LNCaP clone FGC (cell line): ENCODE measurements at regions not wholly inside any gene's neighbourhood (a gene's known extent, or its start where the extent isn't known, plus 50 kb on each side); places are given as distances from the start of the nearest gene placed in this dataset.

Experiments
- DNase-seq: peaks from one replicate; pipeline ENCODE4 v3.0.0-alpha.2; 2011; ENCODE audit warnings: low read depth
- H3K4me3 ChIP-seq: 2 replicates; pipeline ENCODE4 v1.5.1; 2011; ENCODE audit warnings: mild to moderate bottlenecking, low read depth, low read length, control low read depth
- CTCF ChIP-seq: IDR thresholded peaks from 2 replicates; pipeline ENCODE4 v1.5.1; 2012; ENCODE audit warnings: mild to moderate bottlenecking; ENCODE audit not compliant: control insufficient read depth, insufficient read depth; ENCODE audit errors: extremely low read depth

DNA sequence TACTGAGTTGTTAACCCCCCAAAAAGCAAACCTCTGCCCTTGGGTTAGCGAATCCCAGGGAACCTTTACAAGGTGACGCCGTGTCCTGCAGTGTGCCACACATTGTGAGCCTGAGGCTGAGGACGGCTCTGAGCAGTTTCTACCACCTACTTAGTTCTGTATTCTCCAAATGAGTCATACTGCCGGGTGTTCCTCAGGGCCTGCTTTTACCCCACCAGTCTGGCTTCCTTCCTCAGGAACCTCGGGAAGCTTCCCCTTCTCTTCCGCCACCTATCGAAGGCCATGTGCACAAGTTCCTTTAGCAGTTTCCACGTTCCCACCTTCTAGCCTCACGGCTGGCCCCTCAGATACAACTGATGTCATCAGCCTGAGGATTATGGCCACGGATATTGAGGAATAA lies 384.0 kb upstream of the TPM1 start:
- TF ChIP-seq CTCF: no peak
- H3K4me3 ChIP-seq: no peak overlapping the region
- DNase-seq: no peak

DNA sequence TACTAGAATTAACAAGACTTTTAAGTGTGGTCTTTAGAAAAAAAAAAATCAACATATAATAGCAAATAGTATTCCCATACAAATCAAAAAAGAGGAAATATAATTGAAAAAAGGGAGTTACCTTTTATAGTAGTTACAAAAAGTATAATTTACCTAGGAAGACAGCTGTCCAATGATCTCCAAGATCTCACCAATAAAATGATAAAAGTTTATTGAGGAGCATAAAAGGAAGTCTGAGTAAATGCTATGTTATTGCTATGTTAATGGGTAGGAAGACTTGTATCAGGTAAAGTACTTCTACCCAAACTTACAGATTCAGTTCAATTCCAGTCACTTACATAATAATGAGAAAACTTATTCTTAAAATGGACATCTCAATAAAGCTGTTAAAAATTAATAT lies 379.0 kb upstream of the TPM1 start:
- no peak overlapping the region for H3K4me3 ChIP-seq
- no peak for TF ChIP-seq CTCF
- no peak for DNase-seq

DNA sequence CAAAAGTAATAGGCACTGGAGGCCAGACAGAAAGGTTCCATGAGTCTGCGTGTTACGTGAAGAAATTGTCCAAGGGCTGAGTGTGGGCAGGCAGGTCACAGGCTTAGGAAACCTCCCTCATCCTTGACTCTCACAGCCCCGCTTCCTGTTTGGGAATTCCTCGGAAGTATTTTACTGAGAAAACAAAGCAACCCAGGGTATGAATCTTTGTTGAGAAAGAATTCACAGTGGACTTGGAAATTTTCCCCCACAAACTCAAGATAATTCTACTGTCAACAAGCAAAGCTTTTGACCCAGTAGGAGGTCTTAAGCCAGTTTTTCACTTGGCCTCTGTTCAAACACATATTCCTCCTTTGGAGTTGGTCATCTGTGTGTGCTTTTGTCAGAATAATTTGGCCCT lies 377.1 kb upstream of the TPM1 start:
- H3K4me3 ChIP-seq: no peak overlapping the region
- TF ChIP-seq CTCF: no peak
- no peak for DNase-seq

GRCh38 chr15:62666046-62666445 lies 376.5 kb upstream of the TPM1 start:
- TF ChIP-seq CTCF: no peak
- DNase-seq: no peak
- no peak overlapping the region for H3K4me3 ChIP-seq

DNA sequence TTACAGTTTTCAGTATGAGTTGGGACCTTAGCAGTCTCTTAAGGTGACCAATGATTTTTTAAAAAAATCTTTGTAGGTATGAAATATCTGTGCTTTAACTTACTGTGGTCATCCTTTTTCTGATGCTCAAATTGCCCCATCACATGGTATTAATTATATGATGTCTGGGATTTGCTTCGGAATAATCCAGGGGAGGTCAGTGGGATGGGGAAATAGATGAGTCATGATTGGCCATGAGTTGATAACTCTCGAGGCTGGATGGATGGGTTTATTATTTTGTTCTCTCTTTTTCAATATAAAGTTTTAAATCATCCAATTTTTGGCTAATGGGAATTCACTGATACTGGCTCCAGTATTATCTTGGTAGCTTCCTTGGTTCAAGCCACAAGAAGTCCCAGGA lies 370.3 kb upstream of the TPM1 start:
- H3K4me3 ChIP-seq: no peak overlapping the region

DNA sequence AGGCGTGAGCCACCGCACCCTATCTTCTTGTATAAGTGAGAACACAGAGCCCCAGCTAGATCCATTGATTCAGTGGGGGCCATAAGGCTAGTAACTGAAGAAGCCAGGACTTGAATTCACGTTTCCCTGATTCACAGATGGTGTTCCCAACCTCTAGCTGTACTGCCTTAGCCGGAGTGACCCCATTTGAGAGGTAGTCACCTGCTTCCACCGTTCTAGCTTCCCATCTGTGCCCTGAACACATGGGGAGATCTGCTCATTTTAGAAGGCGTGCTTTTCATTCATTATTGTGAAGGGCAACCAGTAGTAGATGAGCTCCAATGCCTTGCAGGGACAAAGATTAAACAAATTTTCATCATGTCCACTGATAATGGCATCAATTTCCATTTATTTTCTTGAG lies 365.7 kb upstream of the TPM1 start:
- TF ChIP-seq CTCF: no peak
- H3K4me3 ChIP-seq: no peak overlapping the region
- DNase-seq: no peak

More for the DNA sequence above, 370.3 kb upstream of the TPM1 start:
- no peak for TF ChIP-seq CTCF
- no peak for DNase-seq
